A673 (cell line): ENCODE measurements at regions not wholly inside any gene's neighbourhood (a gene's known extent, or its start where the extent isn't known, plus 50 kb on each side); places are given as distances from the start of the nearest gene placed in this dataset.
"Not testable (repeated sequence)": the region's sequence is repeated elsewhere in the genome, so short reads cannot be mapped to it uniquely, and the experiment has no call there.

Experiments used
- CTCF ChIP-seq: fragments of 300-800, 200-600 bp; sonication (generic); conservative IDR thresholded peaks from 2 replicates; pipeline ENCODE4 v1.5.1; 2017; ENCODE audit warnings: low read depth, mild to moderate bottlenecking, antibody characterized with exemption, low read length, moderate library complexity, mixed read lengths
- EZH2 ChIP-seq: fragments of 200-600 bp; sonication (generic); IDR thresholded peaks from 2 replicates; pipeline ENCODE4 v1.6.1; 2017; ENCODE audit warnings: borderline replicate concordance, low read depth, mild to moderate bottlenecking, mixed read lengths, antibody characterized with exemption, low read length; ENCODE audit not compliant: poor library complexity, severe bottlenecking

GRCh38 chr12:95388260-95388659 is 85.7 kb upstream of the METAP2 start:
- not testable (repeated sequence) for TF ChIP-seq CTCF, EZH2
